ENCODE measurements at regions not wholly inside any gene's neighbourhood (a gene's known extent, or its start where the extent isn't known, plus 50 kb on each side); places are given as distances from the start of the nearest gene placed in this dataset.

DNA sequence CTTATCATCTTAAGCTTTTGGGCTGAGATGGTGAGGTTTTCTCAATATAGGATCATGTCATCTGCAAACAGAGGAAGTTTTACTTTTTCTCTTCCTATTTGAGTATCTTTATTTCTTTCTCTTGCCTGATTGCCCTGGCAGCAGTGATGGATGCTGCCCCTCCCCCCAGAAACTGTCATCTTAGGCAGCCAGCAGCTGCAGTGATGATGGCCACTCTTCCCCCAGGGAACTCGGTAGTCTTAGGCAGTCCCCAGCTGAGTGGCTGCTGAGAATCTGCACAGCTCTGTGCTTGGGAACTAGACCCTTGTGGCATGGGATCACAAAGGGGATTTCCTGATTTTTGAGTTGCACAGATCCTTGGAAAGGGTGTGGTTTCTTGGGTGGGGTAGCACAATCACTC is 791.1 kb upstream of the ALCAM start:
- in situ Hi-C loops (cut with HindIII; ENCODE audit: low pct_ligation_motif_present, low pct_unique_long_range_greater_than_20kb, low sequenced_read_pairs) = no loop called here
- no peak for DNase-seq

DNA sequence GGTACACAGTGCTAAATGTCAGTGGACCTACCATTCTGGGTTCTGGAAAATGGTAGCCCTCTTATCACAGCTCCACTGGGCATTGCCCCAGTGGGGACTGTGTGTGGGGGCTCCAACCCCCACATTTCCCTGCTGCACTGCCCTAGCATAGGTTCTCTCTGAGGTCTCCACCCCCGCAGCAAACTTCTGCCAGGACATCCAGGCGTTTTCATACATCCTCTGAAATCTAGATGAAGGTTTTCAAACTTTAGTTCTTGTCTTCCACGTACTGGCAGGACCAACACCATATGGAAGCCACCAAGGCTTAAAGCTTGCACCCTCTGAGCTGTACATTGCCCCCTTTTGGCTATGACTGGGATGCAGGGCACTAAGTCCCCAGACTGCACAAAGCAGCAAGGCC is 788.2 kb upstream of the ALCAM start:
- peak; percentile 4 for DNase-seq
- in situ Hi-C loops (cut with HindIII; ENCODE audit: low pct_ligation_motif_present, low pct_unique_long_range_greater_than_20kb, low sequenced_read_pairs) = no loop called here

DNA sequence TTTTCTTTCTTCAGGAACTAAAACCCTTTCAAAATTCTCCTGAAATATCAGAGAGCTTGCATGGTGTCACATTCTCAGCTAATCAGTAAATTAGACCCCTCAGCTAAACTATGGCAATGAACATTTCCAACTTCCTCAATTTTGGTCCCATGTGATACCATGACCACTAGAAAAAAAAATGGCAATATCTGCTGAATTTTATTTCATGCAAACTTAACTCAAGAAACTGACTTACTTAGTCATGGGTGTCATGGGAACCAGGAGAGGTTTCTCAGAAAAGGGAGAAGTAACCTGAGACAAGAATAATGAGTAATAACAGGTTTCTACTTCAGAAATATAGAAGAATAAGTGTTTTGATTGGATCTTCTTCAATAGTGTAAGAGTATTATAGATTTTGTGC is 784.6 kb upstream of the ALCAM start:
- DNase-seq = no peak
- in situ Hi-C loops (cut with HindIII; ENCODE audit: low pct_ligation_motif_present, low pct_unique_long_range_greater_than_20kb, low sequenced_read_pairs) = no loop called here

DNA sequence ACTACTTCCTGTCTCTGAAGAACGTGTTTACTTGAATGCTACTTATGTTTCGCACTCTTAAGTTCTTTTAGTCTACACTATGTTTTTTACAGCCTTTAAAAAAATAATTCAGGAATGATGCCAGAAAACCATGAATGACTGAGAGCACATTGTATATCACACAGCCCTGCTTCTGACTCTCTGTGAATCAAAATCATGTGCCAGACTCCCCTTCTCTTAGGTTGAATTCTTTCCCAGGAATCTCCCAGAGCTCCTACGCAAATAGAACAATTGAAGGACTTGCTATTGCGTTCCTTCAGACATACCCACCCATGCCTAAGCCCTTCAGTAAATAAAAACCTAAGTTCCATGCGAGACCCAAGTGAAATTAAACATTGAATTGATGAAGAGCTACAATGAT is 782.0 kb upstream of the ALCAM start:
- no peak for DNase-seq
- in situ Hi-C loops (cut with HindIII; ENCODE audit: low pct_ligation_motif_present, low pct_unique_long_range_greater_than_20kb, low sequenced_read_pairs) = no loop called here

DNA sequence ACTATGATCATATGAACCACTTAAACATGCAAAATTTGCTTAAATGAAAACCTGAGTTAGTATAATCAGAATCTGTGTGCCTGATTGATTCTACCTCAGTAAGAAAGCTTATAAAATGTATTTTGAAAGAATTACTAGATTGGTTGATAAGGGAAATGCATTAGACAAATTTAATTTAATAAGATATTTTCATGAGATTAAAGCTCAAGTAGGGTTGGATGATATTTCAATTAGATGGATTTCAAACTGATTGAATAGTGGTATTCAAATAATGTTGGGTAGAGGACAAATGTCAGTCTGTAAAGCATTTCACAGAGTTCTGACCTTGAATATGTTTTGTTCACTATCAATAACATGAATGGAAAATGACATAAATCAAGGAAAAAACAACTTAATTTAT is 780.4 kb upstream of the ALCAM start:
- in situ Hi-C loops (cut with HindIII; ENCODE audit: low pct_ligation_motif_present, low pct_unique_long_range_greater_than_20kb, low sequenced_read_pairs) = no loop called here
- no peak for DNase-seq

DNA sequence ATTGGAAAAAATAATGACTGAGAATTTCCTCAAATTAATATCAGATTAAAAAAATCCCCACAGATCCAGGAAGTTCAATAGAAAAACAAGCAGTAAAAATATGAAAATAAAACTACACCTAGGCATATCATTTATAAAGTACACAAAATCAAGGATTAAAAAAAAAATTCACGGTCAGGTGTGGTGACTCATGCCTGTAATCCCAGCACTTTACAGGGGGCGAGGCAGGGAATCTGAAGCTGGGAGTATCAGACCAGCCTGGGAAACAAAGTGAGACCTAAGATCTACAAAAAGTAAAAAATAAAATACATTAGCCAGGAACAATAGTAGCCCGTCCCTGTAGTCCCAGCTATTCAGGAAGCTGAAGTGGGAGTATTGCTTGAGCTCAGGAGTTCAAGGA is 778.3 kb upstream of the ALCAM start:
- DNase-seq = no peak
- in situ Hi-C loops (cut with HindIII; ENCODE audit: low pct_ligation_motif_present, low pct_unique_long_range_greater_than_20kb, low sequenced_read_pairs) = no loop called here

DNA sequence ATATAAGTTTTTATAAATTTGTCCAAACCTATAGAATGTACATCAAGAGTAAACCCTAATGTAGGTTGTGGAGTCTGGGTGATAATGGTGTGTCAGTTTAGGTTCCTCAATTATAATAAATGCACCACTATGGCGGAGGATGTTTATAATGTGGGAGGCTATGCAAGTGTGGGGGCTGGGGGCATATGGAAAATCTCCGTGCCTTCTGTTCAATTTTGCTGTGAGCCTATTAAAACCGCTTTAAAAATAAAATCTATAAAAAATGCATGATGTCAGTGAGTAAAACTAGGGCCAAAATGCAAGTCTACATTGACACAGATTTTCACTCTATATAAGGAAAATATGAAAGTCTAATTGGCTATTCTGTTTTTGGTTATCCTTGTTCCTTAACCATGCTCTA is 774.9 kb upstream of the ALCAM start:
- in situ Hi-C loops (cut with HindIII; ENCODE audit: low pct_ligation_motif_present, low pct_unique_long_range_greater_than_20kb, low sequenced_read_pairs) = no loop called here

DNA sequence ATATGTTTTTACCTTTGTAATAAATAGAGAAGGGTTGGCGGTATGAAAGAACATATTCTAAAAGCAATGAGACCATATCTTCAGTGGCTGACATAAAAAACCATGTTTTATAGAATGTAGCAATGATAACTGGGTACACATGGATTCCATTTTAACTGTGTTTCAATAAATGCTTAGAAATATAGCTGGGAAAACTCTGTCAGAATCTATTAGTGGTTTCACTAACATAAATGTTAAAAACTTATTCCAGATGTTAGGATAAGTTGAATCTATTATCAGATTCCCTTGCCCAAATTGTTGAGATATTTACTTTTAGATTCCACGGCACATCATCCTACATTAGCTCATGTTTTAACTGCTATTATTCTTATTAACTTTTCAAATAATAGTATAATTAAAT is 772.2 kb upstream of the ALCAM start:
- no peak for DNase-seq
- in situ Hi-C loops (cut with HindIII; ENCODE audit: low pct_ligation_motif_present, low pct_unique_long_range_greater_than_20kb, low sequenced_read_pairs) = no loop called here

More for the DNA sequence above, 774.9 kb upstream of the ALCAM start:
- DNase-seq = no peak

DNA sequence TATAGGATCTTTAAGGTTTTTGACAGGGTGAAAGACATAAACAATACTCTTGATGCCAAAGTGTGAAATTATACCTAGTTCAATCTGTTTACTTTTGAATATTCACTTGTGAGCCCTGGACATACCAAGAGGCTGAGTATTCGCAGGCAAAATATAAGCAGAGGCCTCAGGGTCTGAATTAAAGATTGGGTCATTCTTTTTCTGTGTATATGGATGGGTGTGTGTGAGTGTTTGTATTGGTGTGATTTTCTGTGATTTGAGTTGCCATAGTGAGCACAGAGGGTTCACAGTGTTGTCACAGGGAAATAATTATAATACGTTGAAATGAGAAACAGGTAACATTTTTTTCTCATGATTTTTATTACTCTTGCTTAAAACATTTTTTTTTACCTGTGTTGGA is 770.7 kb upstream of the ALCAM start:
- in situ Hi-C loops (cut with HindIII; ENCODE audit: low pct_ligation_motif_present, low pct_unique_long_range_greater_than_20kb, low sequenced_read_pairs) = no loop called here
- DNase-seq = no peak

DNA sequence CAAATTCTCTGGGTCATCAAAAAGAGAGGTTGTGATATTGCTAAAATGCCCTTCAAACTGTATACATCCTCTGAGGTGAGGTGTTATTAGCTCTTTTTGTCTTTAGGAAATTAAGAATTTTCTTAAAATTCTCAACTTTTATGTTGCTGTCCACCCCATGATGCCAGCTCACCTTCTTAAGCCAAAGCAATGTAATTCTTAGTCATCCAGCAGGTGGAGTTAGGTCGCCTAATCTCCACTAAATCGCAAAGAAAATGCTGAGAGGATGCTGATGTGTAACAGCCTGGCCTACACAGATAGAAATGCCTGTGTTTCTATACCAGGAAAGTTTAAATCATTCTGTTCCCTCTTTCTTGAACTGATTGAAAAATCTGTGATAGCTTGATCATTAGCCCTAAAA is 770.2 kb upstream of the ALCAM start:
- in situ Hi-C loops (cut with HindIII; ENCODE audit: low pct_ligation_motif_present, low pct_unique_long_range_greater_than_20kb, low sequenced_read_pairs) = no loop called here
- peak; percentile 54 for DNase-seq

DNA sequence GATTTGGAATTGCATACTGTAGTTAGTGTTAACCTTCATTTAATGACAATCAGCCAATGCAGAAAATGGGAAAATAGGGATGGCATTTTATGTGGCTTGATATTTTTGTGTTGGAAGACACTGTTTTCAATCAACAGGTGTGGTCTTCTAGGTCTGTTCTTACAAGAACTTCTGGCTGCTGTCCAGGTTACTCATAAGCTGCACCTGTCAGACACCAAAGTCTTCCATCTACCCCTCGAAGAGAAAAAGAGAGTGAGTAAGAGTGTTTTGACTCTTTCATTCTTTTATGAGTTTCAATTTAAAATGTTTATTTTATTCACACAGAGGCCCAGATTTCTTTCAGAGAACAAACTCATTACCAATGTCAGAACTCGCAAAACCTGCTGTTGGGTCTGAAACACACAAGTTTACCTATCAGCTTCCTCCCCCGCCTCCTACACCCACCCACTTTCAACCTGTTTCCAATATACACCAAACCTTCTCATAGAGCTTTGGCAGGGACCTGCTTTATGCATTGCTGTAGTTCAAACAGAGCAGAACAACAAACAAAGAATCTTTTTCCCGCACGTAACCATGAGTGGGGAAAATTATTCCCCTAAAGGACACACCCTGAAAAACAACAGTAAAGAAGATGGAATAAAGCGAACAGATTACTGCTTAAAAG is 767.7 kb upstream of the ALCAM start:
- DNase-seq = no peak
- in situ Hi-C loops (cut with HindIII; ENCODE audit: low pct_ligation_motif_present, low pct_unique_long_range_greater_than_20kb, low sequenced_read_pairs) = no loop called here

DNA sequence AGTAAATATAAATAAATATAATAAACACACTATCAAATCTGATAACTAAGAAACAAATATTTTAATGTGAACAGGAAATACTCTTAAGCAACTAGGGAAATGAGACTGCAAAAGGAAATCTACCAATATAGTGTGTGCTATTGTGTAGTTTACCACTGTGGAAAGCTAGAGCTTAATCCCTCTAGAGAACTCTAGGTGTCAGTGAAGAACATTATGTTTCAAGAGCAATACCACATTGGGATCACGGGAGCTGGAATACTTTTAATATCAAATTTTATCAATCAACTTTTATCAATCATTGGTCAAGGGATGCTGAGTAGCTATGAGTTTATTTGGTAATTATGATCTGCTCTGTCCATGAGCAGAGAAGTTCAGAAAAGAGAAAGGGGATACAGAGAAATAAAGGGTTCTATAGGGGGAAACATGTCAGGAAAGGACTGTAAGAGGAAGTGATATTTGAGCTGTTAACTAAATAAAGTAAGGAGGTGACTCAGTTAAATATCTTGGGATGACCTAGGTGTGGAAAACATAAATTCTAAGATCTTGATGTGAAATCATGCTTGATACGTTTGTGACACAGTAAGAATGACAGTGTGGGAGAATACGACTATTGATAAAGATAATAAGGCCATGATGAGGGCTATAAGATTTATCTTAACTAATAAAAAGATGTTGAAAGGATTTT is 762.2 kb upstream of the ALCAM start:
- in situ Hi-C loops (cut with HindIII; ENCODE audit: low pct_ligation_motif_present, low pct_unique_long_range_greater_than_20kb, low sequenced_read_pairs) = no loop called here
- peak; percentile 36 for DNase-seq

DNA sequence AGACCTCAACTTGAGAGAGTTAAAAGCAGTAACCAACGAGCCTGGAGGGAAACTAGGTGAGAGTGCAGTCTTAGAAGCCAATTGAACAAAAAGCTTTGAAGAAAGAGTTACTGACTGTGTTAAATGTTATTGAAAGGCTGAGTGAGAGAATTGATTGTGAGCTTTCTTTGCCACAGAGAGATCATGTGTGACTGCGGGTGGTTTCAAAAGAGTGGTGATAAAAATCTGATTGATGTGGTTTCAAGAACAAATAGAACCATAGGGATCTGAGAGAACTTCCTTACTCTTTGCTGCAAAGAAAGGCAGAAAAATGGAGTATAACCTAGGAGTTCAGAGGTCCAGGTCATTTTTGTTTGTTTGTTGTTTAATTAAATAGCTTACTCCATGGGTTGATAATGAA is 759.9 kb upstream of the ALCAM start:
- in situ Hi-C loops (cut with HindIII; ENCODE audit: low pct_ligation_motif_present, low pct_unique_long_range_greater_than_20kb, low sequenced_read_pairs) = no loop called here
- DNase-seq = no peak

DNA sequence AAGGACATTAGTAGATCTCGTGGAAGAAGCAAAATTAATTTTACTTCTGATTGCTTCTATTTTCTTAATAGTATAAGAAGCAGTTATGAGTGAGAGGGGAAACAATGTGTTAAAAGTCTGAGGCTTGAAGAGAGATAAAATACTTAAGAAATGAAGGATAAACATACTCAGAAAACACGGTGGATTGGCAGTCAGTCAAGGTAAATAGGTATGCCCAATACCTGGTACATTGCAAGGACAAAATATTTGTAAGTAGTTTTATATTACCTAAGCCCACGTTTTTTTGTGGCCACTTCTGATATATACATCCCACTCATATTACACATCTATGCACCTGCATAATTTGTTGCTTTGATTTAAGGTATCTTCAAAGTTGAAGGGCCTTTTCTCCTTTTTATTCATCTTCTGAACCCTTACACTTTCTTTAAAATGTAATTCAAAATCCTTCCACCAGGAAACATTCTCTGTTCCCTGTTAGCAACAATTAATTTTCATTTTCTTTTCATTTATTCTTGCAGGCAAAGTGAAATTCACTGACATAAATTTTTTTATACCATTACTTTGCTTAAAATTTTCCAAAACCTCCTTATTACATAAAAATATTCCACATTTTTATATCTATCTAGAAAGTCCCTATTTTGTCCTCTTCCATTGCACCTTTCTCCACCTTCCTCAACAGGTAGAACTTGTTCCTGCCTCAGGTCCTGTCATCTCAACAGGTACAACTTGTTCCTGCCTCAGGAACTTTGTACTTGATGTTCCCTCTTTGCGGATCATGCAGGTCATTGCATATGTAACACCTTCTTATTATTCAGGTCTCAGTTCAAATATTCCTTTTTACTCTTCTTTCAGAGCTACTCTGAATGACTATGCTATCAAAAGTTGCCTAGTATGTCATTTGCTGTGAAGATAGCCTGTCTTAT is 755.7 kb upstream of the ALCAM start:
- DNase-seq = no peak
- in situ Hi-C loops (cut with HindIII; ENCODE audit: low pct_ligation_motif_present, low pct_unique_long_range_greater_than_20kb, low sequenced_read_pairs) = no loop called here

DNA sequence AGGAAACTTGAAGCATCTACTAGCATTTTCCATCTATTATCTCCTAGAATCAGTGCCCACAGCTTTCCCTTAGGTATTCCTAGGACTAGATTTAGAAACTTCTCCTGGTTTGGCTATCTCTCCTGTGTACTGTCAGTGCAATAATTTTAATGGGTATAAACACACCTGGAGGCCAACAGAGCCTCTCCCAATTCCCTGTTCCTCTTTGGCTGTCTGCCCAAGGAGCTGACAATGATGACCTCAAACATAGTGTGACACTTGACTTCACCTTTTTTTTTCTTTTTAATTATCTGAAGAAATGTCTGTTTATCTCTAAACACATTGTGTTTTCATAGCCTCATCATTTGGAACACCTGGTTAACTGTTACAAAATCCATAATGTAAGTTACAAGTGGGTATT is 754.5 kb upstream of the ALCAM start:
- in situ Hi-C loops (cut with HindIII; ENCODE audit: low pct_ligation_motif_present, low pct_unique_long_range_greater_than_20kb, low sequenced_read_pairs) = no loop called here
- no peak for DNase-seq

DNA sequence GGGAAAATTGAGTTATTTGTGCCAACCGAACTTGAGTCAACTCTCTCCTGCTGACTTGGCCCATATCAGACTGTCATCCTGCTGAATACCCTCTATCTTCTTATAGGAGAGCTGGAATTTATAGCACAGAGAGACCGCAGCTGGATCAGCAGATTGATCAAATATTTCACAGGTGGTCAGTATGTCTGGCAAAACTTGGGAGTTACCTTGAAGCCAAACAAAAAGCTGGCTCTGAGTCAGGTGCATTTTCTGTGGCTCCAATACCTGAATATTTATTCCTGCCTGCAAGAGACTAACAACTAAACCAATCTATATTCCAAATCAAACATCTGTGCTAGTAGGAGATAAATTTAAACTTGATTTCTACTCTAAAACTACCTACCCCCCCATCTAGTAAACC is 752.1 kb upstream of the ALCAM start:
- DNase-seq = no peak
- in situ Hi-C loops (cut with HindIII; ENCODE audit: low pct_ligation_motif_present, low pct_unique_long_range_greater_than_20kb, low sequenced_read_pairs) = no loop called here

DNA sequence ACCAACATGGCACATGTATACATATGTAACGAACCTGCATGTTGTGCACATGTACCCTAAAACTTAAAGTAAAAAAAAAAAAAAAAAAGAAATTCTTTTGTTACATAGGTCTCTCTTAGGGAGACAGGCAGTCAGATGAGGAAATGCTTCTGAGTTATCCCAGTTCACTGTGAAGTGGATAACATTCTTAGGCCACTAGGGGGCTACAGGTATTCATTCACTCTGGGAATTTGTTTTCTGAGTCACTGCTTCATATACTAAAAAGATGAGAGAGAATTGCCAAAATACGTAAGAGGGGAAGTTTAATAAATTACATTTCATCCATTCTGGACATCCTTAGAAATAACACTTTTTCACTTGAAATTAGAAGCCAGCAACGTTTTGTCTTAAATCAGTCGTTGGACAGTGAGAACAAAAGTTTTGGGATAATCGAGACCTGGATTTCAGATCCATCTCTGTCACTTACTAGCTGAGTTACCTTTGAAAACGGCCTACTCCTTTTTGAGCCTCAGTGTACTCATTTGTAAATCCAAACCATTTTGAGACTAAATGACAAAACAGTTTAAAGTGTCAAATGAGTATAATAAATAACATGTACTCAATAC is 738.4 kb upstream of the ALCAM start:
- peak; percentile 64 for DNase-seq
- in situ Hi-C loops (cut with HindIII; ENCODE audit: low pct_ligation_motif_present, low pct_unique_long_range_greater_than_20kb, low sequenced_read_pairs) = no loop called here

DNA sequence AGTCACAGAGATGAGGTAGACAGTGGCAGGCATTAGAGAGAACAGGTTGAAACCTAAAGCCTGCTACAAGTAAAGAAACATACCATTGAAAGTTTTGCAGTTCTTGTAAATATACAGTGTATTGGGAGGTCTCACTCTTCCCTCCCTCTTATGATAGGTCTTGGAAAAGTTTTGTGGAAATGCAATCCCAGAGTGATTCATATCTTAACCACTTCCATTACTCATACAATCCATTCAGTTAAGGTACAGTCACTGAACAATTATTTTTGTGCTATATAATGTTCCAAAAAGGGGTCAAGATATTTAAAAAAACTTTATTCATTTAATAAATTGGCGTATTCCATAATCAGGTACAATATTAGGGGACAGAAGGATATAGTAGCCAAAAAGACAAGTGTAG is 737.7 kb upstream of the ALCAM start:
- in situ Hi-C loops (cut with HindIII; ENCODE audit: low pct_ligation_motif_present, low pct_unique_long_range_greater_than_20kb, low sequenced_read_pairs) = no loop called here
- DNase-seq = peak; percentile 64

DNA sequence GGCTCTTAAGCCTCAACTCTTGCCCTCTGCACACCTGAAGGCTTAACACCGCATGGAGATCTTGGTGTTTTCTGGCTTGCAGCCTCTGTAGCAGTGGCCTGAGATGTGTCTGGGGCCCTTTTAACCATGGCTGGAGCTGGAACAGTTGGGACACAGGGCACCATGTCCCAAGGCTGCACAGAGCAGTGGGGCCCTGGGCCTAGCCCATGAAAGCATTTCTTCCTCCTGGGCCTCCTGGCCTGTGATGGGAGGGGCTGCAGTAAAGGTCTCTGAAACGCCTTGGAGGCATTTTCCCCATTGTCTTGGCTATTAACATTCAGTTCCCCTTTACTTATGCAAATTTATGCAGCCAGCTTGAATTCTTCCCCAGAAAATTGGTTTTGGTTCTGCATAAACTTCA is 735.5 kb upstream of the ALCAM start:
- in situ Hi-C loops (cut with HindIII; ENCODE audit: low pct_ligation_motif_present, low pct_unique_long_range_greater_than_20kb, low sequenced_read_pairs) = no loop called here
- no peak for DNase-seq
